NCI-H2107 treated with DMSO at 0.1 percent for 48 hours (cell line): ENCODE measurements at regions not wholly inside any gene's neighbourhood (a gene's known extent, or its start where the extent isn't known, plus 50 kb on each side); places are given as distances from the start of the nearest gene placed in this dataset.
A peak's percentile ranks its signal among the peaks of the same experiment; 100 is the strongest.
"Not testable (repeated sequence)": the region's sequence is repeated elsewhere in the genome, so short reads cannot be mapped to it uniquely, and the experiment has no call there.

Source experiments
- DNase-seq: peaks from one replicate; lab custom pipeline; 2025; ENCODE audit not compliant: unreplicated experiment; lab: John Stamatoyannopoulos, UW

DNA sequence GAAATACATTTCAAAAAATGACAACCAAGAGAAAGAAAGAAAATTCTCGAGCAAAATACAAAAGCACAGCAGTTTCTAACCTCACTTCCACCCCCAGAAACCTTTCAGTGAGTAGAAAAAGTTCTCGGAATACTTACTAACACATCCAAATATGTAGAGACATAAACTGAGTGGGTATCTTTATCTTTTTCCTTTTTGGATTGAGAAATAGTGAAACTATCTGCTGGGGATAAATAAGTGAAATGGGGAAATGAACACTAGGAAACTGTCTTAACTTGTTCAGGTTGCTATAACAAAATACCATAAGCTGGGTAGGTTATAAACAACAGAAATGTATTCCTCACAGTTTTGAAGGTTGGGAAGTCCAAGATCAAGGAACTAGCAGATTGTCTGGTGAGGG lies 72.0 kb downstream of the VCAM1 start:
- no peak for DNase-seq

DNA sequence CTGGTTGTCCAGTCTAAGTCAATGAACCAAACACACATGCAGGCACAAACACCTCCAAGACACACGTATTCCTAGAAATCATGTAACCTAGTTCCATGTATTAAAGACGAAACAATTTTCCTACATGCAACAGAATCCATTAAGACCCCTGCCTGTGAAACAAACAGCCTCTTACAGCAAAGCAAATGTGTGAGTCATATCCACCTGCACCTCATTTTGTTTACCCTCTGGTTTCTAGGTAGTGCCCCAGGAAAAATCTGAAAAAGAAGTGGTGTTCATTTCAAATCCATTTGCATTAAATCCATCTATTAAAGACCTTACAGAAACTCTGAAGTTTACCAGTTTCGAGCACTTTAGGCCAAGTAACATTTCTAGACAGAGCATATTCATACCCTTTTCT lies 74.1 kb downstream of the VCAM1 start:
- peak; percentile 48 for DNase-seq

DNA sequence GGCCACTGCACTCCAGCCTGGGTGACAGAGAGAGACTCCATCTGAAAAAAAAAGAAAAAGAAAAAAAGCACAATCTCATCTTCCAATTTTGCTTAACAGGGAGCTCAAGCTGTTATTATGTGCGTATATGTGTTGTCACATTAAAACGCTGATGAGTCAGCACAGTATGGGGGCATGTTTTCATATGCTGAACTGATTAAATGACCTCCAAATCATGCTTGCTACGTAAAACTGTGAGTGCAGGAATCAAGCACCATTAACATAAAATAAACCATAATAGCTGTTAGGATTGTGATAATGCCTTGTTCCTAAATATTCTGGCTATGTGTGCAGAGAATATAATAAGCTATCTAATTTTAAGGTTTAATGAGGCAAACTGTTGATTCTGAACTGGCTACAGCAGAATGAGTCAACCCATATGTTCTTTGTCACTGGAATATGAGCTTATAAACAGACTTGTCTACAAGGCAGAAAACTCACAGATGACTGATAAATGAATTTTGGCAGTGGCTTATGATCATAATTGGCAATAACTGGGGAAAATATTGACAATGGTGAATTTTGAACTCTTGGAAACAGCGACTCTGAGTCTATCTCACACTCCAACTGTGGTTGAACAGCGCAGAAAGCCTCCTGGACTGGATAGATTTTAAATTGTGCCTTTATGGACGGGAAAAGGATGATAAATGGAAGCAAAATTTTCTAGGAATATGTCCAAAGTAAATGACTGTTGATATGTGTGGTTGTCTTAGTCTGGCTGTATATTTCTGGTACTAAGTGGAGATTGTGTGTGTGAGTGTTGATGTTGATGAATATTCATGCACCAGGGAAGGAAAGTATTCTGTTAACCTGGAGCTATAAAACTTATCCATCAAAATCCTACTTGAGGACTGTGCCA lies 75.5 kb downstream of the VCAM1 start:
- DNase-seq, result no peak

DNA sequence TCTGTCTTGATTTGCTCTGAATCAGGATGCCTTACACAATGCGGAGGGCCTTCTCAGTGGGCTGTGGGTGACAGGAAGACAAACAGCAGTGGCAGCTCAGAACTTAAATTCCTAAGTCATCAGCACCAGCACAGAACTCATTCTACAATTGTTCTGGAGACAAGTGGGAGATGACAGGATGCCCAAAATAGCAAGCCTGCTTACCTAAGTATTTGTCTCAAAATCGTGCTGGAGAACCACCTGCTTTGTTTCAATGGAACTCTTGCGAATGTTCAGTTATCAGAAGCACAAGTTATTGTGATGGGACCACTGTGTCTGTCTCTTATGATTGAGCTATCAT lies 76.1 kb downstream of the VCAM1 start:
- no peak for DNase-seq

DNA sequence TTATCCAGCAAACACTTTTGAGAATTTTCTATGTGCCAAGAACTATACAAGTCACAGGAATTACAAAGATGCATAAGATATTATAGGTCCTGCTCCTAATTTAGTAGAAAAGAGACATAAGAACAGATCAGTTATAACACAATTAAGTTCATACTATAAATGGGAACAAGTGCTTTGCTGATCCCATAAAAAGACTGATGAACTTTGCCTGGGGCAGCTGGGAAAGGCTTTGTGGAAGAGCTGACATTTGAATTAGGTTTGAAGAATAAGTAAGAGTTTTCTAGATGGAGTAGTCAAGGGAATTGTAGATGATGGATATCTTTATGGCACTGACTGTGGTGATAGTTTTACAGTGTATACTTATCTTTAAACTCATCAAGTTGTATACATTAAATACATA lies 76.5 kb downstream of the VCAM1 start:
- DNase-seq, result no peak

DNA sequence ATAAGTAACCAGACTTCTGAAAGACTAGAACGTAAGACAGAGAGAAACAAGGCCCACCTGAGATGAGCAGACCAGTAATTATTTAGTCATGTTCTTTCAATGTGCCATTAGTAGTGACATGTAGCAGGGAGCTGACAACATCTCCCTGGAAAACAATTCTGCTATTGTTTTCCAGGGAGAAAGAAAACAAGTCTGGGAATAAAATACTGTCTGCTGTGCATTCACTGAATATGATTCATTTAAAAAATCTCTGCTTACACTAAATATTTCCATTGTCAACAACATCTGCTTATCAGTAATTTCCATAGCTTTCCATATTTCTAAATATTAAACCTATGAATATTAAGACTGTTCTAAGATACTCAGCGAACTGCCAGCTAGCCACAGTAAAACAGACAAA lies 80.0 kb downstream of the VCAM1 start:
- no peak for DNase-seq

DNA sequence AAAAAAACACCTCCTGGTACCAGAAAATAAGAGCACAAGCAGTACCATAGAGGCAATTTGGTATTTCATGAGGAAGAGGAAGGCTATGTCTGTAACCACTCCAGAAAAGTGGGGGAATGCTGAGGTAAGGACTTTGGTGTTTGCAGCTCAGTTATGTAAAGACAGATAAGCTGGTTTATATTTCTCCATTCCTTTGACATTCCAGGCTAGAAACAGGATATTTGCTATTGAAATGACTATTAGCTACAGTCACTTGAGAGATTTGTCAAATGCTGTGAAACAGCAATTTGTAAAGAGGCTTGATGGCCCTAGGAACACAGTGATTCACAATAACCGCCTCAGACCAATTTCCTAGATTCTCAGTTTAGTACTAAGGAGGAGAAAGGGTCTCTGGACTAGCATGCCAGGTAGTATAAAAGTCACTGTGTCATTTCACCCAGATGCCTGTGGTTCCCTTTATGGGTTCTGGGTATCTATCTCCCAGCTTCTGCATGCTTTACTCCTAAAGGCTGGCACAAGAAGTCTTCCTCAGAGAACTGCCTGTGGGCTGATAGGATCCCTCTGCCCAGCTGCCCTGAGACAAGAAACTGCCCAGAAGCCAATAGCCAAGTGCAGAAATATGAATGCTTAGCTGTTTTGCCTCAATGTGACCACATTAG lies 80.5 kb downstream of the VCAM1 start:
- DNase-seq, result no peak

DNA sequence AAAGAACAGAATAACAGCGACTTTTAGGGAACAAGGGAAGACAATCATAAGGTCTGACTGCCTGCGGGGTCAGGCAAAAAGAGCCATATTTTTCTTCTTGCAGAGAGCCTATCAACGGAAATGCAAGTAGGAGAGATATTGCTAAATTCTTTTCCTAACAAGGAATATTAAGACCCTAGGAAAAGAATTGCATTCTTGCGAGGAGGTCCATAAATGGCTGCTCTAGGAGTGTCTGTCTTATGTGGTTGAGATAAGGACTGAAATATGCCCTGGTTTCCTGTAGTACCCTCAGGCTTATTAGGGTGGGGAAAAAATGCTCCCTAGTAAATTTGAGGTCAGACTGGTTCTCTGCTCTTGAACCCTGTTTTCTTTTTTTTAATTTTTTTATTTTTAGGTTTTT lies 81.7 kb downstream of the VCAM1 start:
- not testable (repeated sequence) for DNase-seq

DNA sequence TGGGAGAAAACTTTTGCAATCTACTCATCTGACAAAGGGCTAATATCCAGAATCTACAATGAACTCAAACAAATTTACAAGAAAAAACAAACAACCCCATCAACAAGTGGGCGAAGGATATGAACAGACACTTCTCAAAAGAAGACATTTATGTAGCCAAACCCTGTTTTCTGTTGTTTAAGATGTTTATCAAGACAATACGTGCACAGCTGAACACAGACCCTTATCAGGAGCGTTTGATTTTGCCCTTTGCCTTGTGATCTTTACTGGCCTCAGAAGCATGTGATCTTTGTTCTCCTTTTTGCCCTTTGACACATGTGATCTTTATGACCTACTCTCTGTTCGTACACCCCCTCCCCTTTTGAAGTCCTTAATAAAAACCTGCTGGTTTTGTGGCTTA lies 83.7 kb downstream of the VCAM1 start:
- not testable (repeated sequence) for DNase-seq

DNA sequence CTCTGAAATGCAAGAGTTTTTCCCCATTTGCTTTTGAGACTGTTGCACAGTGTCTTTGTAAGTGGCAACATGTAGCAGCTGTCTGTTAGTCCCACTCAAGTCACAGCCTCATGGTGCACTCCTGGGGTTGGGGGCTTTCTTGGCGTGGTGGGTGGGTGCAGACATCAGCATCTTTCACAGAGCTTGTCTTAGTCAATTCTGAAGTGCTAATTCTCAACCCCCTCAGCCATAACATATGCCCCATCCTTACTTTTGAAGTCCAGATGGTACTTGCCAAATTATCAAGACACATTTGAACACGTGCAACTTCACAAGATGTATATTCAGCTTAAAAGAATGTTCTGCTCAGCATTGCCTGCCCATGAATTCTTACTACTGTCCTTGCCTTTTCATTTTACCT lies 87.1 kb downstream of the VCAM1 start:
- no peak for DNase-seq

DNA sequence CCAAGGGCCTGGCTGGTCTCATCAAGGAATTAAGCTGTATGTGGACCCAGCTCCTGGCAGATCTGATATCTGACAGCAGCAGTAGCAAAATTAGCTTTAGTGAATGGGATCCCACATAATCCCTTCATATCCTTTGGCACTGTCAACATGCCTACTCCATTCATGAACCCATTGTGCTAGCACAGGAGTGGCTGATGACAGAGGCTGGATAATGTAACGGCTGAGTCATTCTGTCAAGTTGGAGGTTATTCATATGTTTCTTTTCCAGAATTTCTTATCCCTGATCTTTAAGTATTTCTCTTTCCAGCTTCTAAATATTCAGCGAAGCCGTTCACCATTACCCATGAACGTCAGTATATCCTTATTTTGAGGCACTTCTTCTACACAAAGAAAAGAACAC lies 84.3 kb downstream of the EXTL2 start:
- DNase-seq, result no peak

DNA sequence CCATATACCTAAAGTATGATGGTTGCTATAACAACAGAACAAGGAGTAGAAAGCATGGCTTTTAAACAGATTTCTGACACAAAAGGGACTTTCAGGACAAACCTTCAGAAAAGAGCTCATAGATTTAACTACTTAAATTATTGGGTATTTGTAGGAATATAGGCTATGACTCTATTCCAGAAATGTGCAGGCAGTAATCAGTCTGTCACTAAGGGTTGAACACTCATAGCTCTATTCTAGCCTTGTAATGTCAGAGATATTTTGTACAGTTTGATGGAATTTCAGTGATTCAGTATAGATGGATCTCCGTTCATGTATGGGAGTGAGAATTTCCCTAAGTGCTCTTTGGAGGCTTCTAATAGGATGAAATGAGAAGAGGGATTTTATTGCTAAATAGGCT lies 82.8 kb downstream of the EXTL2 start:
- DNase-seq, result no peak

DNA sequence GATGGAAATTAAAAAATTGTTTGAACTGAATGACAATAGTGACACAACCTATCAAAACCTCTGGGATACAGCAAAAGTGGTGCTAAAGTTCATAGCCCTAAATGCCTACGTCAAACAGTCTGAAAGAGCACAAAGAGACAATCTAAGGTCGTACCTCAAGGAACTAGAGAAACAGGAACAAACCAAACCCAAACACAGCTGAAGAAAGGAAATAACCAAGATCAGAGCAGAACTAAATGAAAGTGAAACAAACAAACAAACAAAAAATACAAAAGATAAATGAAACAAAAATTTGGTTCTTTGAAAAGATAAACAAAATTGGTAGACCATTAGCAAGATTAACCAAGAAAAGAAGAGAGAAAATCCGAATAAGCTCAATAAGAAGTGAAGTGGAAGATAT lies 79.7 kb downstream of the EXTL2 start:
- not testable (repeated sequence) for DNase-seq

DNA sequence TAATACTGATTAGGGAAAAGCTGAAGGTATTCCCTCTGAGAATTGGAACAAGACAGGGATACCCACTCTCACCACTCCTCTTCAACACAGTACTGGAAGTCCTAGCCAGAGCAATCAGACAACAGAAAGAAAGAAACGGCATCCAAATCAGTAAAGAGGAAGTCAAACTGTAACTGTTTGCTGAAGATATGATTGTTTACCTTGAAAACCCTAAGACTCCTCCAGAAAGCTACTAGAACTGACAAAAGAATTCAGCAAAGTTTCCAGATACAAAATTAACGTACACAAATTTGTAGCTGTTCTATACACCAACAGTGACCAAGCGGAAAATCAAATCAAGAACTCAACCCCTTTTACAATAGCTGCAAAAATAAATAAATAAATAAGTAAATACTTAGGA lies 78.6 kb downstream of the EXTL2 start:
- DNase-seq, result no peak

DNA sequence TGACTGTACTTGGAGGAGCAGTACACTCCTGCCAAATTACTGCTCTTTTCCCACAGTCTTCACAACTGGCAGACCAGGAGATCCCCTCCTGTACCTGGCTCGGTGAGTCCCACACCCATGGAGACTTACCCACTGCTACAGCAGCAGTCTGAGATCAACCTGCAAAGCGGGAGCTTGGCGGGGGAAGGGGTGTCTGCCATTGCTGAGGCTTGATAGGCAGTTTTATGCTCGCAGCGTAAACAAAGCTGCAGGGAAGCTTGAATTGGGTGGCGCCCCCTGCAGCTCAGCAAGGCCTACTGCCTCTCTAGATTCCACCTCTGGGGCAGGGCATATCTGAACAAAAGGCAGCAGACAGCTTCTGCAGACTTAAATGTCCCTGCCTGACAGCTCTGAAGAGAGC lies 74.4 kb downstream of the EXTL2 start:
- DNase-seq, result not testable (repeated sequence)

DNA sequence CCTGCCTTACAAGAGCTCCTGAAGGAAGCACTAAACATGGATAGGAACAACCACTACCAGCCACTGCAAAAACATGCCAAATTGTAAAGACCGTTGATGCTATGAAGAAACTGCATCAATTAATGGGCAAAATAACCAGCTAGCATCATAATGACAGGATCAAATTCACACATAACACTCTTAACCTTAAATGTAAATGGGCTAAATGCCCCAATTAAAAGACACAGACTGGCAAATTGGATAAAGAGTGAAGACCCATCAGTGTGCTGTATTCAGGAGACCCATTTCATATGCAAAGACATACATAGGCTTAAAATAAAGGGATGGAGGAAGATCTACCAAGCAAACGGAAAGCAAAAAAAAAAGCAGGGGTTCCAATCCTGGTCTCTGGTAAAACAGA lies 72.7 kb downstream of the EXTL2 start:
- not testable (repeated sequence) for DNase-seq
